SK-N-SH (cell line): ENCODE measurements at regions not wholly inside any gene's neighbourhood (a gene's known extent, or its start where the extent isn't known, plus 50 kb on each side); places are given as distances from the start of the nearest gene placed in this dataset.

Experiments used
- CTCF ChIA-PET: fragments of 300-600, 350-600 bp; formaldehyde crosslinking; extraction: SDS; loops from one replicate; lab custom pipeline; 2021; lab: Yijun Ruan, JAX
- POLR2A ChIA-PET: fragments of 350-600 bp; sonication (Branson Sonifier 250); formaldehyde crosslinking; extraction: SDS; loops from one replicate; lab custom pipeline; 2020; ENCODE audit warnings: antibody characterized with exemption, inconsistent platforms; lab: Yijun Ruan, JAX
- DNase-seq: peaks from one replicate; pipeline ENCODE4 v3.0.0; 2012
- H2AFZ ChIP-seq: fragments of 200-600 bp; sonication (generic); 2 replicates; pipeline ENCODE4 v1.8.1; 2016; ENCODE audit warnings: antibody characterized with exemption, mild to moderate bottlenecking, low read depth
- H3F3A ChIP-seq: fragments of 200-600 bp; sonication (generic); replicated peaks from 2 replicates; pipeline ENCODE3; 2016; ENCODE audit warnings: antibody characterized with exemption, mild to moderate bottlenecking; ENCODE audit not compliant: insufficient read depth
- H3K27ac ChIP-seq, 2 experiments: fragments of 200-500 bp in 1 of 2; fragments of 200-600 bp in 1 of 2; sonication (Bioruptor generic) in 1 of 2; sonication (generic), shearing (Covaris generic) in 1 of 2; 2 replicates each; pipeline versions ENCODE4 v1.5.1 to v1.6.1; 2014 to 2016; ENCODE audit warnings: low read depth in 2 of 2, inconsistent platforms in 1 of 2, low read length in 1 of 2, mild to moderate bottlenecking in 1 of 2, mixed read lengths in 1 of 2
- H3K27me3 ChIP-seq: fragments of 200-600 bp; sonication (generic), shearing (Covaris generic); 2 replicates; pipeline ENCODE4 v1.6.1; 2016; ENCODE audit warnings: mixed run types; ENCODE audit not compliant: insufficient read depth
- H3K36me3 ChIP-seq, 2 experiments: fragments of 200-500 bp in 1 of 2; fragments of 200-600 bp in 1 of 2; sonication (Bioruptor generic) in 1 of 2; sonication (generic) in 1 of 2; replicated peaks in 1 of 2; 2 replicates each; pipeline versions ENCODE3 to v1.5.1; 2014 to 2016; ENCODE audit warnings: low read length in 1 of 2, mild to moderate bottlenecking in 1 of 2; ENCODE audit not compliant: insufficient read depth in 2 of 2, control insufficient read depth in 1 of 2
- H3K4me1 ChIP-seq, 2 experiments: fragments of 200-500 bp in 1 of 2; fragments of 200-600 bp in 1 of 2; sonication (Bioruptor generic) in 1 of 2; sonication (generic), shearing (Covaris generic) in 1 of 2; 2 replicates each; pipeline versions ENCODE4 v1.5.1 to v1.6.1; 2014 to 2016; ENCODE audit warnings: low read depth in 1 of 2, low read length in 1 of 2, mixed run types in 1 of 2; ENCODE audit not compliant: insufficient read depth in 2 of 2, control insufficient read depth in 1 of 2
- H3K4me2 ChIP-seq: fragments of 200-600 bp; sonication (generic), shearing (Covaris generic); 2 replicates; pipeline ENCODE4 v1.6.1; 2017; ENCODE audit warnings: mixed run types
- H3K4me3 ChIP-seq, 2 experiments: fragments of 200-500 bp in 1 of 2; fragments of 200-600 bp in 1 of 2; sonication (Bioruptor generic) in 1 of 2; sonication (generic), shearing (Covaris generic) in 1 of 2; 2 replicates each; pipeline versions ENCODE4 v1.5.1 to v1.8.1; 2014 to 2016; ENCODE audit warnings: low read depth in 2 of 2, inconsistent platforms in 1 of 2, low read length in 1 of 2, mild to moderate bottlenecking in 1 of 2, mixed read lengths in 1 of 2, moderate library complexity in 1 of 2
- H3K79me2 ChIP-seq: fragments of 200-600 bp; sonication (generic); 2 replicates; pipeline ENCODE4 v1.8.1; 2017; ENCODE audit warnings: mild to moderate bottlenecking; ENCODE audit not compliant: insufficient read depth
- H3K9ac ChIP-seq: fragments of 200-600 bp; sonication (generic); 2 replicates; pipeline ENCODE4 v1.6.1; 2017; ENCODE audit warnings: mixed run types
- H3K9me2 ChIP-seq: fragments of 200-600 bp; sonication (generic); 2 replicates; pipeline ENCODE4 v1.6.1; 2017; ENCODE audit warnings: mixed run types
- H3K9me3 ChIP-seq: fragments of 200-600 bp; sonication (generic); 2 replicates; pipeline ENCODE4 v1.6.1; 2017; ENCODE audit warnings: mixed run types, mild to moderate bottlenecking, moderate library complexity
- H4K20me1 ChIP-seq: fragments of 200-600 bp; sonication (generic); 2 replicates; pipeline ENCODE4 v1.6.1; 2017; ENCODE audit warnings: mild to moderate bottlenecking, mixed run types; ENCODE audit not compliant: insufficient read depth
- CTCF ChIP-seq: fragments of 200-600 bp; sonication (generic); IDR thresholded peaks from 2 replicates; pipeline ENCODE4 v1.6.1; 2017; ENCODE audit warnings: antibody characterized with exemption, mild to moderate bottlenecking, moderate library complexity
- EP300 ChIP-seq, 2 experiments: IDR thresholded peaks; 2 replicates each; pipeline versions ENCODE4 v1.4.0 to v1.6.1; 2012; ENCODE audit warnings: borderline replicate concordance in 1 of 2, low read depth in 1 of 2, low read length in 1 of 2
- FOSL2 ChIP-seq: IDR thresholded peaks from 2 replicates; pipeline ENCODE4 v1.4.0; 2012; ENCODE audit warnings: low read depth, mild to moderate bottlenecking, moderate library complexity, borderline replicate concordance
- FOXM1 ChIP-seq: IDR thresholded peaks from 2 replicates; pipeline ENCODE4 v1.4.0; 2012; ENCODE audit warnings: low read depth, mild to moderate bottlenecking
- GABPA ChIP-seq: IDR thresholded peaks from 2 replicates; pipeline ENCODE4 v1.4.0; 2012; ENCODE audit warnings: low read depth, mild to moderate bottlenecking
- GATA2 ChIP-seq: sonication (generic); formaldehyde crosslinking; IDR thresholded peaks from 2 replicates; pipeline ENCODE4 v1.5.0; 2020; ENCODE audit warnings: mild to moderate bottlenecking, missing genetic modification reagents
- NRF1 ChIP-seq: IDR thresholded peaks from 2 replicates; pipeline ENCODE4 v1.6.1; 2012; ENCODE audit warnings: low read depth, mild to moderate bottlenecking, low read length
- POLR2AphosphoS5 ChIP-seq: IDR thresholded peaks from 2 replicates; pipeline ENCODE4 v1.6.1; 2012; ENCODE audit warnings: low read depth, low read length
- RCOR1 ChIP-seq: fragments of 150-350 bp; IDR thresholded peaks from 2 replicates; pipeline ENCODE4 v1.6.1; 2017; ENCODE audit warnings: antibody characterized with exemption, low read length
- REST ChIP-seq: IDR thresholded peaks from 2 replicates; pipeline ENCODE4 v1.6.1; 2012; ENCODE audit warnings: mild to moderate bottlenecking, low read depth, low read length, moderate library complexity
- RFX5 ChIP-seq: IDR thresholded peaks from 2 replicates; pipeline ENCODE4 v1.6.1; 2012; ENCODE audit warnings: mild to moderate bottlenecking, improper control_type of control experiment, low read length
- RXRA ChIP-seq: IDR thresholded peaks from 2 replicates; pipeline ENCODE4 v1.4.0; 2012; ENCODE audit warnings: low read depth, mild to moderate bottlenecking, borderline replicate concordance
- SIN3A ChIP-seq: IDR thresholded peaks from 2 replicates; pipeline ENCODE4 v1.6.1; 2012; ENCODE audit warnings: low read depth, mild to moderate bottlenecking, low read length, moderate library complexity, borderline replicate concordance
- SMC3 ChIP-seq: IDR thresholded peaks from 2 replicates; pipeline ENCODE4 v1.6.1; 2012; ENCODE audit warnings: low read depth, low read length, improper control_type of control experiment
- USF1 ChIP-seq: IDR thresholded peaks from 2 replicates; pipeline ENCODE4 v1.4.0; 2012; ENCODE audit warnings: low read depth, borderline replicate concordance
- ZBTB33 ChIP-seq: IDR thresholded peaks from 2 replicates; pipeline ENCODE4 v1.4.0; 2012; ENCODE audit warnings: low read depth, borderline replicate concordance
- WGBS: methylation state at CpG from one replicate; pipeline ENCODE4 v1.1.6; 2017; ENCODE audit warnings: low lambda C conversion rate; 5-methylcytosine and 5-hydroxymethylcytosine counted together

- peaks cover 0 to 22% of the 10 kb centered on the region in 2 experiments; a peak in 2 of 4 replicates for H3K4me1 ChIP-seq
- H3K4me3 ChIP-seq, result no peak overlapping the region
- H3K9me3 ChIP-seq, result no peaks in the 10 kb centered on the region
- POLR2A ChIA-PET, result no interaction called here
- no peak for DNase-seq
- no peaks in the 10 kb centered on the region for H4K20me1 ChIP-seq
- H3K4me2 ChIP-seq, result no peak overlapping the region
- no peaks in the 10 kb centered on the region for H3F3A ChIP-seq
- WGBS, result 33% methylated on average over 1 of the region's 1 CpG
- TF ChIP-seq GABPA (no peak), USF1 (no peak), POLR2AphosphoS5 (no peak), FOXM1 (no peak), FOSL2 (no peak), RCOR1 (no peak), ZBTB33 (no peak)
- no peaks in the 10 kb centered on the region for H3K36me3 ChIP-seq
- no peaks in the 10 kb centered on the region for H3K79me2 ChIP-seq
- no peaks in the 10 kb centered on the region for H3K27me3 ChIP-seq
- no peak overlapping the region for H3K9ac ChIP-seq
- CTCF ChIA-PET, result no interaction called here
- no peak overlapping the region for H2AFZ ChIP-seq
- H3K27ac ChIP-seq, result peak overlapping the region in 1 of 2 experiments; percentile 97; a peak in 2 of 4 replicates
- no peaks in the 10 kb centered on the region for H3K9me2 ChIP-seq
These were observed 155.1 kb downstream of the MAT2B start for GRCh38 chr5:163660486-163660885.

- no peak overlapping the region for H2AFZ ChIP-seq
- no peak overlapping the region for H3K9ac ChIP-seq
- WGBS, result 64% methylated on average over 1 of the region's 1 CpG
- DNase-seq, result no peak
- H3F3A ChIP-seq, result no peaks in the 10 kb centered on the region
- H3K27ac ChIP-seq, result no peak overlapping the region
- no peaks in the 10 kb centered on the region for H4K20me1 ChIP-seq
- H3K4me3 ChIP-seq, result no peak overlapping the region
- CTCF ChIA-PET, result no interaction called here
- no peaks in the 10 kb centered on the region for H3K36me3 ChIP-seq
- H3K79me2 ChIP-seq, result no peaks in the 10 kb centered on the region
- H3K4me2 ChIP-seq, result no peak overlapping the region
- POLR2A ChIA-PET, result no interaction called here
- peaks cover 0 to 19% of the 10 kb centered on the region in 2 experiments; a peak in 2 of 4 replicates for H3K4me1 ChIP-seq
- H3K9me2 ChIP-seq, result no peaks in the 10 kb centered on the region
- no peaks in the 10 kb centered on the region for H3K27me3 ChIP-seq
- H3K9me3 ChIP-seq, result no peaks in the 10 kb centered on the region
- TF ChIP-seq ZBTB33 (no peak), CTCF (no peak), RFX5 (no peak), GATA2 (CRISPR knock-in tag) (no peak), EP300 (IDR thresholded peaks at IDR 0.05; ENCODE audit: borderline replicate concordance in 1 of 2, low read depth in 1 of 2, low read length in 1 of 2) (no peak), USF1 (no peak), NRF1 (no peak), FOXM1 (no peak), RXRA (no peak), SMC3 (no peak), SIN3A (no peak), REST (no peak)
These were observed 155.9 kb downstream of the MAT2B start for GRCh38 chr5:163661360-163661759.
